LNCaP clone FGC (cell line): ENCODE measurements at regions not wholly inside any gene's neighbourhood (a gene's known extent, or its start where the extent isn't known, plus 50 kb on each side); places are given as distances from the start of the nearest gene placed in this dataset.

Experiments
- DNase-seq: peaks from one replicate; pipeline ENCODE4 v3.0.0-alpha.2; 2011; ENCODE audit warnings: low read depth
- H3K4me3 ChIP-seq: 2 replicates; pipeline ENCODE4 v1.5.1; 2011; ENCODE audit warnings: mild to moderate bottlenecking, low read depth, low read length, control low read depth
- CTCF ChIP-seq: IDR thresholded peaks from 2 replicates; pipeline ENCODE4 v1.5.1; 2012; ENCODE audit warnings: mild to moderate bottlenecking; ENCODE audit not compliant: control insufficient read depth, insufficient read depth; ENCODE audit errors: extremely low read depth

DNA sequence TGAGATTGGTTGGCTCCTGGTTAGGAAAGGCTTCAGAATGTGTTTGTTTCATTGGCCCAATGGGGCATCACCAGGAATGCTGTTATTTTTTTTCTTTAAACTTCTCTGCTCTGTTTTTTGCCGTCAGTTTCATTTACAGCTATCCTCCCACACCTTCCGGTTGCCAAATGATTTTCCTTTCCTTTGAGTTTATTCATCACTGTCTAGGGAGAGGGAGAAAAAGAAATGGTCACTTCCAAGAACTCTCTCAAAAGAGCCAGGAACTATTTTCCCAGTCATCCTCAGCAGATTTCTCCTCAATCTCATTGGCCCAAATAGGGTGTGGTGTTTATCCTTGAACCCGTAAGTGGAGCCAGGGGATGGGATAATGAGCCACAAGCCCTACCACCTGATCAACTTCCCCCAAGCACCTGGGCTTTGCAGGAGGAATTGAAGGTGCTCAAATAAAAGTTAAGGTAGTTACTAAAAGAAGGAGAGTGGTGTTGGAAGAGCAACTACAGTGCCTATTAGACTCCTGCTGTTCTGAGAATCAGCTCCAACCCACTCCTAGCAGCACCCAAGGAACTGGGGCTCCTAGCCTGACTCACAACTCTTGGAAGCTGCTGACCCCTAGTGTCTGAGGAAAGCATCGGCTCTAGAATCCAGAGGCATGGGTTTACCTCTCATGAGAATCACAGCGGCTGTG is 183.8 kb upstream of the IL12A start:
- TF ChIP-seq CTCF = peak; percentile 94
- no peak overlapping the region for H3K4me3 ChIP-seq
- no peak for DNase-seq

DNA sequence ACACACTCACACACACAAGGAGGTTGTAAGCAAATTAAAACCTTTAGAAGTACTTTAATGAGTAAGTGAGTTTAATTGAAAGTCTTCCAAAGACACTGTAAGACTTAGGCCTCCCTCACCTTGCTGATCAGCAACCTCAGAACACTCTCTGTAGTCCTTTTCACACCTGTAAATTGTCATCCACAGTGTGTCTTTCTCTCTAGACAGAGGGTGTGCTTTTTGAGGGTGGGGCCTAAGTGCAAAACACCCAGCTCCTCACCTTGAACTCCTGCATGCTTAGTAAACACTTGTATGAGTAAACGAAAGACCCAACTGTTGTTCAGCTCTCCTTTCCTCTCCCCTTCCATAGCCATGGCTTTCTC is 183.2 kb upstream of the IL12A start:
- no peak overlapping the region for H3K4me3 ChIP-seq
- DNase-seq = no peak
- no peak for TF ChIP-seq CTCF

- no peak for DNase-seq
- no peak overlapping the region for H3K4me3 ChIP-seq
- TF ChIP-seq CTCF = no peak
Measured at GRCh38 chr3:159806412-159806811, 182.2 kb upstream of the IL12A start.

DNA sequence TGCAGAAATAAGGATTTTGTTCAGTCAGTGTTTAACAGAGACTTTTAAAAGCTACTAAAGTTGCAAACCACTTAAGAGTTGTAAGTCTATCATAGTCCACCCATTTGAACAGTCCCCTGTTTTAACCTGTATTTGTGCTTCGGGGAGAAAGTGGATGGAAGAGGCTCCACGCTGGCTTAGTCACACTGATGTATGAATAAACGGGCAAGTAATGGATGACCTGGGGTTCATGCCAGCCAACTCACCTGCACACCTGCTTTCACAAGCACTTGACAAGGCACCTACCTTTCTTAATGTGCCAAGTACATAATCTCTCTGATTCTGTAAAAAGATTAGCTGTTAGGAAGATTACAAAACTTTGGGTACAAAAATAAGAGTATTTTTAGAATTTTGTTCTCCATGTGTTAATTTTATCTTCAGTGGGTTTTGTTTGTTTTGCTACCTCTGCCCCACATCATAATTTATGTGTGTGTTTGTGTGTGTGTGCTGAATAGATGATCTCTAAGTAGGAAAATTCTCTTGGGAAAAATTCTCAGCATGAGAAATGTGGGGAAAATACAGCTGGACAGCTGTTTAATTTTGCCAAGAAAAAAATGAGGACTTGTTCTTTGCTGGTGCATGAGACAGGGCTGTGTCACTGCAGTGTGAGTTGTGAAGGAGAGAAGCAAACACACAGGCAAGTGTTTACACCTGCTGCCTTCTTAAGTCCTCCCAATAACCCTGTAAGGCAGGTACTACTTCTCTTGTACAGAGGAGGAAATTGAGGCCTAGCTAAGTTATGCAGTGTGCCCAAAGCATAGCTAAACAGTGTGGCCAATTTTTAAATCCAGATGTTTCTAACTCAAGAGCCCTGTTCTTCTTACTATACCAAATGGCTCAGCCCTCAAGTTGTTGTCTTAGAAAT is 181.2 kb upstream of the IL12A start:
- TF ChIP-seq CTCF = no peak
- no peak overlapping the region for H3K4me3 ChIP-seq
- no peak for DNase-seq

DNA sequence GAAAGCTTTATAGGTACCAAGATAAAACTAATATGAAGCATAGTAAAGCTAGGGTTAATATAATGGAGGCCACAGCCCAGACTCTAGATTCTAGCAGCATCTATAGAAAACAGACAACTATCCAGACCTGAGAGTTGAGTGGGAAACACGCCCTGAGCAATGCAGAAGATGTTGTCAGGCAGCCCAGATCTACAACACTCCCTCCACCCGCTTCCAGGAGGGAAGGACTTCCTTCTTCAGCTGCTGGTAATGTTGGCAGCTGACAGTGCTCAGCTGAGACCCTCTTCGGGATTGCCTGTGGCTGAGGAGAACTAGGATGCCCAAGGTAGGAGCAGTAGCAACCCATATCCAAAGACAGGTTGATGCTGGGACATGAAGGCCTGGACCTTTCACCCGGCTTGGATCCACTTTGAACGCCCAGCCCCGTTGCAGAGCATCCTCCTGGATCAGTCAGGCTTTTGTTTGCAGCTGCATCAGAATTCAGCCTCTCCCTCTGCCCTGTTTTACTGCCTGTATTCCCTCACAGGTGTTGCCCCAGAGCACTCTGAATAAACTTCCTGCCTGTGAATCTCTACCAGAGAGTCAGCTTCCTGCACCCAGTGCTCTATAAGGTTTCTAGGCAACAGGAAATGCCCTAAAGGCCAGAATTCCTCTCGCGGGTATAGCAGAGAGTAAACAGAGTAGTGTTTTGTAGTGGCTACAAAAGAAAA is 174.7 kb upstream of the IL12A start:
- no peak for DNase-seq
- H3K4me3 ChIP-seq = no peak overlapping the region
- TF ChIP-seq CTCF = no peak

DNA sequence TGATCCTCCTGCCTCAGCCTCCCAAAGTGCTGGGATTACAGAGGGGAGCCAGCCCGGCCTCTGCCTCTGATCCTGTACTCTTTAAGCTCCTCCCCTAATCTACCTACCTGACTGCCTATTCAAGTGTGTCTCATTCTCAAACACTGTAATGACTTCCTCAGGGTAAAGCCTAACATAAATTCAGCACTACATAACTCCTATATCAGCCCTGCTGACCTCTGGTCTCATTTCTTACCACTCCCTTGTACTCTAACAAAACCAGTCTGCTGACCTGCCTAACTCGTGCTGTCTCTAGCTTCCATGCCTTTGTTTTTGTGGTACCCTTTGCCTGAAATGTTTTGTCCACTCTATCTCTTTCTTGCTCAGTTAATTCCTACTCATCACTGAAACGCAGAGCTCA is 172.1 kb upstream of the IL12A start:
- no peak overlapping the region for H3K4me3 ChIP-seq
- TF ChIP-seq CTCF = no peak

More for the DNA sequence above, 172.1 kb upstream of the IL12A start:
- no peak for DNase-seq
